PFSK-1 (cell line): ENCODE measurements at regions not wholly inside any gene's neighbourhood (a gene's known extent, or its start where the extent isn't known, plus 50 kb on each side); places are given as distances from the start of the nearest gene placed in this dataset.

Experiments
- FOXP2 ChIP-seq: optimal IDR thresholded peaks from 2 replicates; pipeline ENCODE3; 2011; ENCODE audit warnings: borderline replicate concordance, control low read depth, inconsistent platforms; ENCODE audit not compliant: insufficient read depth; ENCODE audit errors: extremely low read length, extremely low read depth
- POLR2AphosphoS5 ChIP-seq: IDR thresholded peaks from 2 replicates; pipeline ENCODE4 v1.6.1; 2012; ENCODE audit warnings: low read depth, mild to moderate bottlenecking, control low read depth, low read length, moderate library complexity
- REST ChIP-seq, 2 experiments: IDR thresholded peaks; 2 replicates each; pipeline versions ENCODE4 v1.6.1 to v1.8.0; 2011 to 2012; ENCODE audit warnings: low read depth in 2 of 2, low read length in 2 of 2, control low read depth in 1 of 2, inconsistent platforms in 1 of 2, mild to moderate bottlenecking in 1 of 2, moderate library complexity in 1 of 2; ENCODE audit not compliant: insufficient read depth in 1 of 2
- SIN3A ChIP-seq: IDR thresholded peaks from 2 replicates; pipeline ENCODE4 v1.6.1; 2012; ENCODE audit warnings: mild to moderate bottlenecking, low read length, moderate library complexity, borderline replicate concordance; ENCODE audit not compliant: insufficient read depth
- TAF1 ChIP-seq: IDR thresholded peaks from 2 replicates; pipeline ENCODE4 v1.6.1; 2012; ENCODE audit warnings: low read length, control low read depth, borderline replicate concordance; ENCODE audit not compliant: insufficient read depth

GRCh38 chr2:150383587-150383986, 103.9 kb downstream of the RND3 start:
- TF ChIP-seq POLR2AphosphoS5 (no peak), REST (IDR thresholded peaks at IDR 0.05; ENCODE audit: insufficient read depth in 1 of 2, low read depth in 2 of 2, low read length in 2 of 2) (no peak), SIN3A (no peak), TAF1 (no peak), FOXP2 (no peak)

GRCh38 chr2:150379166-150379565, 108.3 kb downstream of the RND3 start:
- TF ChIP-seq POLR2AphosphoS5 = no peak
- no peak for TF ChIP-seq FOXP2
- no peak for TF ChIP-seq SIN3A
- no peak for TF ChIP-seq REST (IDR thresholded peaks at IDR 0.05; ENCODE audit: insufficient read depth in 1 of 2, low read depth in 2 of 2, low read length in 2 of 2)
- TF ChIP-seq TAF1 = no peak

- TF ChIP-seq FOXP2 = no peak
Observed at GRCh38 chr2:150378686-150379085, 108.8 kb downstream of the RND3 start.

- TF ChIP-seq REST (IDR thresholded peaks at IDR 0.05; ENCODE audit: insufficient read depth in 1 of 2, low read depth in 2 of 2, low read length in 2 of 2) (no peak), SIN3A (no peak), POLR2AphosphoS5 (no peak), TAF1 (no peak), FOXP2 (no peak)
Observed at GRCh38 chr2:150376553-150377335, 110.7 kb downstream of the RND3 start.

- TF ChIP-seq FOXP2 = no peak
- TF ChIP-seq POLR2AphosphoS5 = no peak
- TF ChIP-seq REST (IDR thresholded peaks at IDR 0.05; ENCODE audit: insufficient read depth in 1 of 2, low read depth in 2 of 2, low read length in 2 of 2) = no peak
- no peak for TF ChIP-seq TAF1
- TF ChIP-seq SIN3A = no peak
Observed at GRCh38 chr2:150375333-150375732, 112.1 kb downstream of the RND3 start.
